Renal cortex interstitium (tissue), 11 donors: ENCODE measurements at regions not wholly inside any gene's neighbourhood (a gene's known extent, or its start where the extent isn't known, plus 50 kb on each side); places are given as distances from the start of the nearest gene placed in this dataset.

Experiments used
- DNase-seq, 11 donors: peaks; one replicate each; pipeline ENCODE4 v3.0.0-alpha.2; 2013; ENCODE audit warnings: low read depth in 9 of 11, low spot score in 4 of 11; ENCODE audit errors: extremely low read depth in 1 of 11

DNA sequence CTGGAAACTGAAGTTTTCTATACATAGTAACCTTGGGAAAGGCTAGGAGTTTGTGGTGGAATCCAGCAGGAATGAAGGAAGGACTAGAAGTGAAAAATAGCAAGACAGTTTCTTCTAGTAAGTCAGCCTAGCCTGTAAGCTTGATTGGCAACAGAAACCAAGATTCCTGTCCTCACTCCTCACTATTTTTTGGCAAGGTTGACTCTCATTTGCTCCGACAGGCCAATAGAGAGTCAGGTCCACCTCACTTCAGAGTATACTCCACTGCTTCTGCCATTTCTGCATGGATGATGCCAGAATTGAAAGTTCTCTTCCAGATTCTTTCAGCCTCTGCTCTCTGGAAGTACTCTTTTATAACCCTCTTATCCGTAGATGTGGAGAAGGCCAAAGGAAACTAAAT lies 352.4 kb downstream of the ZNF516 start:
- DNase-seq: no peak

- no peak for DNase-seq
Observed at GRCh38 chr18:76139844-76140243, 355.2 kb downstream of the ZNF516 start.

- no peak for DNase-seq
Observed at GRCh38 chr18:76137216-76137615, 357.8 kb downstream of the ZNF516 start.

DNA sequence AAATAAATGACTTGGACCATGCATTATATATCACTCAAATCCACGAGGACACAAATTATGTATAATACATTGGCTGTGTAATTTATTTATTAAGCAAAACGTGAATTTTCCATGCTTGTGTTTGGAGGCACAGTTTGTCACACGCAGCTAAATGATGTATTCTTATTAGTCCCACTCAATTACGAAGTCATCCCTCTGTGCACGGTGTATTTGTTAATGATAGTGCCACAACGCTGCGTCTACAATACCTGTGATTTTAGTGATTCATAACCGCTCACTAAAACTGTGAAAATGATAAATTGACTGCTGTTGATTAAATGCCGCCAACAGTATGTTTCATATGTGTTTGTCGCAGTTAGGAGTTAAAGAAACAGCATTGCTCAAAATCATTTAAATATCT lies 358.3 kb downstream of the ZNF516 start:
- DNase-seq: no peak

GRCh38 chr18:76134628-76135027 lies 360.4 kb downstream of the ZNF516 start:
- no peak for DNase-seq

DNA sequence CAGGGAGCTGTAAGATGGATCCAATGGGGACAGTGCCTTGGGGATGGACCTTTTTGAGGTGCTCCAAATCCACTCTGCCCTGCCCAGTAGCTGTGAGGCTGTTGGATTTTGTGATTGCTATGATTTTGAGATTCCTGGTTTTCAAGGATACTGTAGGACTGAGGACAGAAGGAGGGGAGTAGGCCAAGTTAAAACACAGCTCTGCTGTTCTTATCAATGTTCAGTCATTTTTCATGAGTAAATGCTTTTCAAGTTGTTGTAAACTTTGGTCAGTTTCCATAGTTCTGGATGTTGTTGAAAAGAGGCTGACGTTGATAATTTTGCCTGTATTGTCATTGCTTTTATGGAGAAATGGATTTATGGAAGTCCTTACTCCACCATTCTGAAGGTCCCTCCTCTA lies 361.2 kb downstream of the ZNF516 start:
- DNase-seq: no peak

GRCh38 chr18:76131738-76132137 lies 363.3 kb downstream of the ZNF516 start:
- DNase-seq: no peak

DNA sequence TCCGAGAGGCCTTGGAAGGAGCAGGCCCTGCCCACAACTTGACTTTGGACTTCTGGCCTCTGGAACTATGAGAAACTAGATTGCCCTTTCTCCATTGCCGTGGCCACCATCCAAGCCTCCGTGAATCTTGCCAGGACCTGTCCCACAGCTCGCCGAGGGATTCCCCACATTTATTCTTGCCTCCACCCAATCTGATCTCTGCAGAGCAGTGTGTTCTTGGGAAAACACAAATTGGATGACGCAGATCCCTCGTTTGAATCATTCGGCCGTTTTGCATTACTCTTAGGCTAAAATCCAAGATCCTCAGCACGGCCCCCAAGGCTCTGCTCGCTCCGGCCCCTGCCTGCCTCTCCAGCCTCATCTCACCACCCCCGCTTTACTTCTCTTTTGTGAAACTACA lies 364.2 kb downstream of the ZNF516 start:
- DNase-seq: no peak

GRCh38 chr18:76126327-76126726 lies 368.7 kb downstream of the ZNF516 start:
- peak in 1 of 11 donors; percentile 9 for DNase-seq

DNA sequence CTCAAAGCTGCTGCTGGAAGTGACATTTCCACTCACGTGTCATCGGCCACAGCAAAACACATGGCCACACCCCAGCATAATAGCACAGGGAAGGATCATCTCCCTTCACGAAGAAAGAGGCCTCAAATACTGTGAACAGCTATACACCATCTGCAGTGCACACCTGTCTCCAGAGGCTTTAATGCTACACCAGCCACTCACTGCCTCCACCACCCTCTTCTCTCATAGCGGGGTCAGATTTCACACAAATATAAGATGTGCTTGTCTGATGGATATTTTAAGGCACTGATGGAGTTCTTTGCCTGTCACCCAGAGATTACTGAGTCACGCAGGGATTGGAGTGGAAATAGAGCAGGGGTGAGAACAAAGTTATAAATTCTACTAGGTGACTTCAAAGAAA lies 374.0 kb downstream of the ZNF516 start:
- no peak for DNase-seq

- no peak for DNase-seq
Observed at GRCh38 chr18:76115580-76115979, 379.5 kb downstream of the ZNF516 start.

- peak in 1 of 11 donors; percentile 4 for DNase-seq
Observed at GRCh38 chr18:76113101-76113500, 381.9 kb downstream of the ZNF516 start.

GRCh38 chr18:76102626-76103025 lies 392.4 kb downstream of the ZNF516 start:
- DNase-seq: no peak

DNA sequence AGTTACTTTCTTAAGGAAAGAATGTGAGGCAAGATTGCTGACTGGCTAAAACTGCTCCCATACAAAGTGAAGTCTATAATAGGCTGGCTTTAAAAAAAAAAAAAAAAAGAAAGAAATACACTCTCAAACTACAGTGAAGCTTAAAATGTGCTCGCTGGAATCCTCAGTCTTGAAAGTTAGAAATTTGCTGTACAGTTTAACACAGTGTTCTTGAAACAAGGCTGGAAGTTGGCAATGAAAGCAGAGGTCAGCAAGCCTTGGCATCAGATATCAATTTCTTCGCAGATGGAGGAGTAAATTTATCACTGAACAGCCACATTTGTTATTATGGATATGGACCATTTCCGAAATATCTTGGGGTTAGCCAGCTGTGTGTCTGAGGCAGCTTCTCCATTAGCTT lies 392.9 kb downstream of the ZNF516 start:
- DNase-seq: no peak

GRCh38 chr18:76099931-76100457 lies 395.0 kb downstream of the ZNF516 start:
- DNase-seq: no peak

DNA sequence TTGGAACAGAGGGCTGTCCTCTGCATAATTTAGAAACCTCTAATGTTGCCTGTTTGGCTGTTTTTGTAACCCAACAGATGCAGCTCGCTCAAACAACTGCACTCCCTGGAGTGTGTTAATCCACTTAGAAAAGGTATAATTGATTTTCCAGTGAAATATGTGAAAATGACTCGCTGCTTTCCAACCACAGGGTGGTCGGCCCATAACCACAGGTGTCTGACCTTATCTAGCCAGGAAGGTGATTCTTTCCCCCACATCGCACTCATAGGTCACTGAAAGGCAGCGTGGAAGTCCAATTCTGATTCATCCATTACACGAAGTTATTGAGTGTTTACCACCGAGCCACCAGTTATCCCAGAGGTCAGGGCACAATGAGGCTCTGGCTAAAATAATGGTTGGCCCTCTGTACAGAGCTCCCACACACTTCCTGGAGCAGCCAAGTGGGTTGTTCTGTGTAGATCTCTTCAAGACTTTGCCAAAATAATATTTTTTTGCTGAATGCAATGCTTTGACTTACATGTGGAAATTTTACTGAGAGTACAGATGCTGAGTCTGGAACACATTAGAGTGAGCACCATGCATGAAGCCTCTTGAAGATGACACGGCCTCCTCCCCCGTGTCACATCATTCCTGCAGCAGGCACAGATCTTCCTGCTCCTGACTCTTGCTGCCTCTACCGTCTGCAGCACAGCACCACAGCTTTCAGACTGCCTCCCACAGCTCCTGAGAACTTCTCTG lies 396.2 kb downstream of the ZNF516 start:
- DNase-seq: peak in 7 of 11 donors; percentile 7 to 29 (median 13)

- no peak for DNase-seq
Observed at GRCh38 chr18:76081536-76081935, 413.5 kb downstream of the ZNF516 start.

DNA sequence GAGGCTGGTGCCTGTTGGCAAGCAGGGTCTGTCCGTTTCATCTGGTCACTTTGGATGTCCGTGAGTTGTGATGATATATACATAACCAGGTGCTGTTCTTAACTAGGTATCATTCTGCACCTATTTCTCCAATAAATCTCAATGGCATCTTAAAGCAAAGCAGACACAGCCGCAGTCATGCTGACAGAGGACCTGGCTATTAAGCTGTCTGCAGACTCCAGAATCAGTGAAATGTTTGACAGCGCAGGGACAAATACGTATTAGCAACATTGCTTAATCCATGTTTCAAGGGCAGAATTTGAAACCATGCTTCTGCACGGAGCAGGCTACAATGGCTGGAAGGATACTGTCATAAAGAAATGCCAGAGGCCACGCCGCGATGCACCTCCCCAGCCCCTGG lies 414.6 kb downstream of the ZNF516 start:
- DNase-seq: no peak

- DNase-seq: no peak
Observed at GRCh38 chr18:76075777-76076176, 419.3 kb downstream of the ZNF516 start.

DNA sequence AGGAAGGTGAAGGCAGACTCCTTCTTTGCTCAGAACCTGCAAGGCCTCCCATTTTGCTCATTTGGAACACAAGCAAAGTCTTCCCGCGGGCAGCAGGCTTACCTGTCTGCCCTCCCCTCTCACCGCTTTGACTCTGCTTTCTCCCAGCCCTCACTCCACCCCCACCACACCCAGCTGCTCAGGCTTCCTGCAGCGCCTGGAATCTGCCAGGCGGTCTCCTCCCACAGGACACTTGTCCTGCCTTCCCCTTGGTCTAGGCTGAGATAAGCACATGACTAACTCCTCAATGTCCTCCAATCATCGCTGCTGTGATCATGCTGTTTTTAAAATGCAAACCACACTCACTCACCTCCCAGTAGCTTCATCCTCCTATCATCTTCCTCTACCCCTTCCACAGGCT lies 430.0 kb downstream of the ZNF516 start:
- no peak for DNase-seq

DNA sequence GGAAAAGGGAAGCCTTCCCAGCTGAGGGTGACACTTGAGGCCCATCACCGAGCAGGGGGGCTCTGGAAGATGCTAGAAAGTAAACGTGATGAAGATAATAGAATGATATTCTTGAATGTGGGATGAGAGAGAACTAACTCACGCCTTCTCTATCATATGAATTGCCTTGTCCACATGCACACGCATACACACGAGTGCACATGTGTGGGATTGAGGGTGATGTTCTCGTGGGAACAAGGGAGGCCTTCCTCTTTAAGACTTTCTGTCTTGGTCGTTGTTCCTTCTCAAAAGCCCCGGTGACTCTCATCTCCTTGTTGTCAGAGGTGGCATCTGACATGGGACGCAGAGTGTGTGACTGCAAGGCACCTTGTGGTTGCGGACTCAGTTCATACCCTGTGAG lies 436.9 kb downstream of the ZNF516 start:
- DNase-seq: no peak
